ENCODE measurements at regions not wholly inside any gene's neighbourhood (a gene's known extent, or its start where the extent isn't known, plus 50 kb on each side); places are given as distances from the start of the nearest gene placed in this dataset.

DNA sequence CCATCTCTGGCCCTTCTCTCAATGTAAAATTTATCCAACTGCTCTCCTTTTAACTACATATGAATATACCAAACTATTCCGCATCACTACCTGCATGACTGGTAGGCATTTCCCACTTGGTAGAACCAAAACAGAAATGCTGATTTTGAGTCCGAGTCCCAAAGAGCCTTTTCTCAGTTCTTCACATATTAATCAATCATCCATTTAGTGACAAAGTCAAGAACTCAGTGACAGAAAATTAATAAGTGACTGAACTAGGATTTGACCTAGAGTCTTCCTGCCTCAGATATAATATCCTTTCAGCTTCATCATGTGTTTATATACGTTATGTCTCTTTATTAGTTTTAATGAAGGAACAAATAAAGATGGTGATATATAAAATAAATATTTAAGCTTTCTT lies 700.6 kb upstream of the GOLIM4 start (continued):
- no peak for TF ChIP-seq TCF12 (IDR thresholded peaks at IDR 0.05)
- TF ChIP-seq, protein P1, sequence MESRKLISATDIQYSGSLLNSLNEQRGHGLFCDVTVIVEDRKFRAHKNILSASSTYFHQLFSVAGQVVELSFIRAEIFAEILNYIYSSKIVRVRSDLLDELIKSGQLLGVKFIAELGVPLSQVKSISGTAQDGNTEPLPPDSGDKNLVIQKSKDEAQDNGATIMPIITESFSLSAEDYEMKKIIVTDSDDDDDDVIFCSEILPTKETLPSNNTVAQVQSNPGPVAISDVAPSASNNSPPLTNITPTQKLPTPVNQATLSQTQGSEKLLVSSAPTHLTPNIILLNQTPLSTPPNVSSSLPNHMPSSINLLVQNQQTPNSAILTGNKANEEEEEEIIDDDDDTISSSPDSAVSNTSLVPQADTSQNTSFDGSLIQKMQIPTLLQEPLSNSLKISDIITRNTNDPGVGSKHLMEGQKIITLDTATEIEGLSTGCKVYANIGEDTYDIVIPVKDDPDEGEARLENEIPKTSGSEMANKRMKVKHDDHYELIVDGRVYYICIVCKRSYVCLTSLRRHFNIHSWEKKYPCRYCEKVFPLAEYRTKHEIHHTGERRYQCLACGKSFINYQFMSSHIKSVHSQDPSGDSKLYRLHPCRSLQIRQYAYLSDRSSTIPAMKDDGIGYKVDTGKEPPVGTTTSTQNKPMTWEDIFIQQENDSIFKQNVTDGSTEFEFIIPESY (IDR thresholded peaks at IDR 0.05; ENCODE audit: borderline replicate concordance, low read depth), result no peak
- TF ChIP-seq, protein P2, sequence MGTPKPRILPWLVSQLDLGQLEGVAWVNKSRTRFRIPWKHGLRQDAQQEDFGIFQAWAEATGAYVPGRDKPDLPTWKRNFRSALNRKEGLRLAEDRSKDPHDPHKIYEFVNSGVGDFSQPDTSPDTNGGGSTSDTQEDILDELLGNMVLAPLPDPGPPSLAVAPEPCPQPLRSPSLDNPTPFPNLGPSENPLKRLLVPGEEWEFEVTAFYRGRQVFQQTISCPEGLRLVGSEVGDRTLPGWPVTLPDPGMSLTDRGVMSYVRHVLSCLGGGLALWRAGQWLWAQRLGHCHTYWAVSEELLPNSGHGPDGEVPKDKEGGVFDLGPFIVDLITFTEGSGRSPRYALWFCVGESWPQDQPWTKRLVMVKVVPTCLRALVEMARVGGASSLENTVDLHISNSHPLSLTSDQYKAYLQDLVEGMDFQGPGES (IDR thresholded peaks at IDR 0.05; ENCODE audit: low read depth, low read length), result no peak
- no peak for TF ChIP-seq NFIC (IDR thresholded peaks at IDR 0.05; ENCODE audit: borderline replicate concordance)
- TF ChIP-seq JUND (IDR thresholded peaks at IDR 0.05), result no peak

DNA sequence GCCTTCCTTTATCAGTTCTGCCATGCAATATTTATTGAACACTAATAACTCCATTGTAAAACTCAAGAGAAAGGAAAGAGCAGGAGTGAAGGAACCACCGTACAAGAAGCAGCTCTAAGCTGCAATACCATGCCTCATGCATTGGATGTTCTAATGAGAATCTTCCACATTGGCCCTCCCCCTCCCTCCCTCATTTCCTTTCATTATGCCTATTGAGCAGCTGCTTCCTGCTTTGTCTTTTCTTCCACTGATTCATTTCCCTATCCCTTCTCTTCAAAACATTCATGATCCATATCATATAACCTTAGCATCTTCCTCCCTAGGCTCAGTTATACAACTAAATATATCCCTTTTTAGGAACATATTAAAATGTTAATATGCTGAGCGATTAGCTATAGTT lies 698.7 kb upstream of the GOLIM4 start:
- no peaks in the 10 kb centered on the region for H4K20me1 ChIP-seq (ENCODE audit: insufficient read depth)
- H3F3A ChIP-seq (replicated peaks; ENCODE audit: insufficient read depth), result no peaks in the 10 kb centered on the region
- no peak for DNase-seq
- no peak overlapping the region for H2AFZ ChIP-seq (ENCODE audit: low read depth)
- no peaks in the 10 kb centered on the region for H3K9me2 ChIP-seq
- no peak overlapping the region for H3K9ac ChIP-seq
- H3K9me3 ChIP-seq, result no peaks in the 10 kb centered on the region
- no peak overlapping the region for H3K4me2 ChIP-seq
- no peaks in the 10 kb centered on the region for H3K4me1 ChIP-seq (ENCODE audit: control insufficient read depth in 1 of 2, insufficient read depth in 2 of 2, low read depth in 1 of 2, low read length in 1 of 2)
- no peaks in the 10 kb centered on the region for H3K79me2 ChIP-seq (ENCODE audit: insufficient read depth)
- H3K4me3 ChIP-seq (ENCODE audit: low read depth in 2 of 2, low read length in 1 of 2), result no peak overlapping the region
- TF ChIP-seq, protein P3, sequence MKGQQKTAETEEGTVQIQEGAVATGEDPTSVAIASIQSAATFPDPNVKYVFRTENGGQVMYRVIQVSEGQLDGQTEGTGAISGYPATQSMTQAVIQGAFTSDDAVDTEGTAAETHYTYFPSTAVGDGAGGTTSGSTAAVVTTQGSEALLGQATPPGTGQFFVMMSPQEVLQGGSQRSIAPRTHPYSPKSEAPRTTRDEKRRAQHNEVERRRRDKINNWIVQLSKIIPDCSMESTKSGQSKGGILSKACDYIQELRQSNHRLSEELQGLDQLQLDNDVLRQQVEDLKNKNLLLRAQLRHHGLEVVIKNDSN (IDR thresholded peaks at IDR 0.05; ENCODE audit: borderline replicate concordance, low read depth), result no peak
- TF ChIP-seq, protein P4, sequence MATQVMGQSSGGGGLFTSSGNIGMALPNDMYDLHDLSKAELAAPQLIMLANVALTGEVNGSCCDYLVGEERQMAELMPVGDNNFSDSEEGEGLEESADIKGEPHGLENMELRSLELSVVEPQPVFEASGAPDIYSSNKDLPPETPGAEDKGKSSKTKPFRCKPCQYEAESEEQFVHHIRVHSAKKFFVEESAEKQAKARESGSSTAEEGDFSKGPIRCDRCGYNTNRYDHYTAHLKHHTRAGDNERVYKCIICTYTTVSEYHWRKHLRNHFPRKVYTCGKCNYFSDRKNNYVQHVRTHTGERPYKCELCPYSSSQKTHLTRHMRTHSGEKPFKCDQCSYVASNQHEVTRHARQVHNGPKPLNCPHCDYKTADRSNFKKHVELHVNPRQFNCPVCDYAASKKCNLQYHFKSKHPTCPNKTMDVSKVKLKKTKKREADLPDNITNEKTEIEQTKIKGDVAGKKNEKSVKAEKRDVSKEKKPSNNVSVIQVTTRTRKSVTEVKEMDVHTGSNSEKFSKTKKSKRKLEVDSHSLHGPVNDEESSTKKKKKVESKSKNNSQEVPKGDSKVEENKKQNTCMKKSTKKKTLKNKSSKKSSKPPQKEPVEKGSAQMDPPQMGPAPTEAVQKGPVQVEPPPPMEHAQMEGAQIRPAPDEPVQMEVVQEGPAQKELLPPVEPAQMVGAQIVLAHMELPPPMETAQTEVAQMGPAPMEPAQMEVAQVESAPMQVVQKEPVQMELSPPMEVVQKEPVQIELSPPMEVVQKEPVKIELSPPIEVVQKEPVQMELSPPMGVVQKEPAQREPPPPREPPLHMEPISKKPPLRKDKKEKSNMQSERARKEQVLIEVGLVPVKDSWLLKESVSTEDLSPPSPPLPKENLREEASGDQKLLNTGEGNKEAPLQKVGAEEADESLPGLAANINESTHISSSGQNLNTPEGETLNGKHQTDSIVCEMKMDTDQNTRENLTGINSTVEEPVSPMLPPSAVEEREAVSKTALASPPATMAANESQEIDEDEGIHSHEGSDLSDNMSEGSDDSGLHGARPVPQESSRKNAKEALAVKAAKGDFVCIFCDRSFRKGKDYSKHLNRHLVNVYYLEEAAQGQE (IDR thresholded peaks at IDR 0.05; ENCODE audit: low read depth, low read length), result no peak
- TF ChIP-seq NFIC (IDR thresholded peaks at IDR 0.05; ENCODE audit: borderline replicate concordance), result no peak
- TF ChIP-seq NRF1 (IDR thresholded peaks at IDR 0.05; ENCODE audit: low read depth, low read length), result no peak
- no peak for TF ChIP-seq POLR2AphosphoS5 (IDR thresholded peaks at IDR 0.05; ENCODE audit: low read depth, low read length)
- TF ChIP-seq CHD2 (IDR thresholded peaks at IDR 0.05; ENCODE audit: low read length, partially characterized antibody), result no peak
- TF ChIP-seq, protein P5, sequence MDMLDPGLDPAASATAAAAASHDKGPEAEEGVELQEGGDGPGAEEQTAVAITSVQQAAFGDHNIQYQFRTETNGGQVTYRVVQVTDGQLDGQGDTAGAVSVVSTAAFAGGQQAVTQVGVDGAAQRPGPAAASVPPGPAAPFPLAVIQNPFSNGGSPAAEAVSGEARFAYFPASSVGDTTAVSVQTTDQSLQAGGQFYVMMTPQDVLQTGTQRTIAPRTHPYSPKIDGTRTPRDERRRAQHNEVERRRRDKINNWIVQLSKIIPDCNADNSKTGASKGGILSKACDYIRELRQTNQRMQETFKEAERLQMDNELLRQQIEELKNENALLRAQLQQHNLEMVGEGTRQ (IDR thresholded peaks at IDR 0.05; ENCODE audit: borderline replicate concordance, low read depth, low read length), result no peak
- TF ChIP-seq RXRA (IDR thresholded peaks at IDR 0.05; ENCODE audit: borderline replicate concordance, low read depth), result no peak
- no peak for TF ChIP-seq EZH2phosphoT487 (IDR thresholded peaks at IDR 0.05; ENCODE audit: borderline replicate concordance, low read depth)
- TF ChIP-seq SIN3A (IDR thresholded peaks at IDR 0.05; ENCODE audit: borderline replicate concordance, low read depth, low read length), result no peak
- TF ChIP-seq MEF2A (IDR thresholded peaks at IDR 0.05; ENCODE audit: borderline replicate concordance, low read depth), result no peak
- no peak for TF ChIP-seq MXI1 (IDR thresholded peaks at IDR 0.05; ENCODE audit: low read depth, low read length)
- TF ChIP-seq, protein P6, sequence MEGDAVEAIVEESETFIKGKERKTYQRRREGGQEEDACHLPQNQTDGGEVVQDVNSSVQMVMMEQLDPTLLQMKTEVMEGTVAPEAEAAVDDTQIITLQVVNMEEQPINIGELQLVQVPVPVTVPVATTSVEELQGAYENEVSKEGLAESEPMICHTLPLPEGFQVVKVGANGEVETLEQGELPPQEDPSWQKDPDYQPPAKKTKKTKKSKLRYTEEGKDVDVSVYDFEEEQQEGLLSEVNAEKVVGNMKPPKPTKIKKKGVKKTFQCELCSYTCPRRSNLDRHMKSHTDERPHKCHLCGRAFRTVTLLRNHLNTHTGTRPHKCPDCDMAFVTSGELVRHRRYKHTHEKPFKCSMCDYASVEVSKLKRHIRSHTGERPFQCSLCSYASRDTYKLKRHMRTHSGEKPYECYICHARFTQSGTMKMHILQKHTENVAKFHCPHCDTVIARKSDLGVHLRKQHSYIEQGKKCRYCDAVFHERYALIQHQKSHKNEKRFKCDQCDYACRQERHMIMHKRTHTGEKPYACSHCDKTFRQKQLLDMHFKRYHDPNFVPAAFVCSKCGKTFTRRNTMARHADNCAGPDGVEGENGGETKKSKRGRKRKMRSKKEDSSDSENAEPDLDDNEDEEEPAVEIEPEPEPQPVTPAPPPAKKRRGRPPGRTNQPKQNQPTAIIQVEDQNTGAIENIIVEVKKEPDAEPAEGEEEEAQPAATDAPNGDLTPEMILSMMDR (IDR thresholded peaks at IDR 0.05), result no peak
- no peak for TF ChIP-seq EP300 (IDR thresholded peaks at IDR 0.05; ENCODE audit: borderline replicate concordance in 1 of 2, low read depth in 1 of 2, low read length in 1 of 2)
- H3K36me3 ChIP-seq (replicated peaks in 1 of 2; ENCODE audit: control insufficient read depth in 1 of 2, insufficient read depth in 2 of 2, low read length in 1 of 2), result no peaks in the 10 kb centered on the region
- no peaks in the 10 kb centered on the region for H3K27me3 ChIP-seq (ENCODE audit: insufficient read depth)
- CTCF ChIA-PET, result interaction anchor here (1.3 kb wide), 1 partner anchor 52 kb away, joined by 3 read pairs; no protein-coding TSS in a partner anchor
- WGBS (ENCODE audit: low lambda C conversion rate), result 53% methylated on average over 2 of the region's 2 CpGs
- no peak overlapping the region for H3K27ac ChIP-seq (ENCODE audit: low read depth in 2 of 2, low read length in 1 of 2)
- POLR2A ChIA-PET, result no interaction called here

Measured in SK-N-SH (cell line).